Neural cell (in vitro differentiated cells): ENCODE measurements at regions not wholly inside any gene's neighbourhood (a gene's known extent, or its start where the extent isn't known, plus 50 kb on each side); places are given as distances from the start of the nearest gene placed in this dataset.

Experiments used
- H2AFZ ChIP-seq: fragments of 200-600, 300-800 bp; sonication (generic), shearing (Covaris generic); 2 replicates; pipeline ENCODE4 v1.6.0; 2014; ENCODE audit warnings: low read depth, mild to moderate bottlenecking, antibody characterized with exemption, low read length, moderate library complexity
- H3F3A ChIP-seq: fragments of 200-600 bp; shearing (Covaris generic); 2 replicates; pipeline ENCODE4 v1.6.1; 2016; ENCODE audit warnings: mild to moderate bottlenecking, moderate library complexity, mixed read lengths, antibody characterized with exemption, low read length; ENCODE audit not compliant: insufficient read depth, poor library complexity, severe bottlenecking
- H3K27ac ChIP-seq: fragments of 200-600, 300-800 bp; sonication (generic), shearing (Covaris generic); 2 replicates; pipeline ENCODE4 v1.5.1; 2014; ENCODE audit warnings: mild to moderate bottlenecking, low read length, moderate library complexity
- H3K27me3 ChIP-seq: fragments of 300-800, 200-600 bp; sonication (generic), shearing (Covaris generic); 2 replicates; pipeline ENCODE4 v1.6.0; 2014; ENCODE audit warnings: mild to moderate bottlenecking, low read depth, low read length, moderate library complexity; ENCODE audit not compliant: insufficient read depth
- H3K36me3 ChIP-seq: fragments of 300-800, 200-600 bp; sonication (generic), shearing (Covaris generic); 2 replicates; pipeline ENCODE4 v1.5.1; 2014; ENCODE audit warnings: mild to moderate bottlenecking, antibody characterized with exemption, low read length, moderate library complexity; ENCODE audit not compliant: insufficient read depth
- H3K4me2 ChIP-seq: fragments of 300-800, 200-600 bp; sonication (generic), shearing (Covaris generic); 2 replicates; pipeline ENCODE4 v1.6.0; 2014; ENCODE audit warnings: mild to moderate bottlenecking, low read length
- H3K4me3 ChIP-seq: fragments of 300-800, 200-600 bp; sonication (generic), shearing (Covaris generic); 2 replicates; pipeline ENCODE4 v1.5.1; 2014; ENCODE audit warnings: mild to moderate bottlenecking, low read length, moderate library complexity
- H3K79me2 ChIP-seq: fragments of 200-600 bp; shearing (Covaris generic); replicated peaks from 2 replicates; pipeline ENCODE4 v1.6.0; 2014; ENCODE audit warnings: mild to moderate bottlenecking, low read length, moderate library complexity; ENCODE audit not compliant: insufficient read depth
- H3K9ac ChIP-seq: fragments of 300-800, 200-600 bp; sonication (generic), shearing (Covaris generic); 2 replicates; pipeline ENCODE4 v1.6.1; 2016; ENCODE audit warnings: mild to moderate bottlenecking, low read length, mixed read lengths
- H3K9me2 ChIP-seq: fragments of 200-600 bp; shearing (Covaris generic); 2 replicates; pipeline ENCODE4 v1.6.1; 2016; ENCODE audit warnings: mild to moderate bottlenecking, low read length, mixed read lengths; ENCODE audit not compliant: insufficient read depth
- H3K9me3 ChIP-seq: fragments of 200-600, 300-800 bp; sonication (generic), shearing (Covaris generic); 2 replicates; pipeline ENCODE4 v1.6.1; 2016; ENCODE audit warnings: mild to moderate bottlenecking, mixed run types, low read length, moderate library complexity, mixed read lengths
- H4K20me1 ChIP-seq: fragments of 200-600 bp; shearing (Covaris generic); 2 replicates; pipeline ENCODE4 v1.6.1; 2016; ENCODE audit warnings: mild to moderate bottlenecking, mixed run types; ENCODE audit not compliant: insufficient read depth
- CTCF ChIP-seq: fragments of 450-650 bp; IDR thresholded peaks from 2 replicates; pipeline ENCODE4 v1.5.1; 2014; ENCODE audit warnings: antibody characterized with exemption, mild to moderate bottlenecking, moderate library complexity; ENCODE audit not compliant: poor library complexity, severe bottlenecking
- EP300 ChIP-seq: fragments of 450-650 bp; conservative IDR thresholded peaks from 2 replicates; pipeline ENCODE4 v1.6.1; 2014; ENCODE audit warnings: antibody characterized with exemption, mild to moderate bottlenecking, moderate library complexity; ENCODE audit not compliant: poor library complexity, severe bottlenecking
- EZH2 ChIP-seq: fragments of 200-600, 300-800 bp; shearing (Covaris generic), sonication (generic); IDR thresholded peaks from 2 replicates; pipeline ENCODE4 v1.6.1; 2014; ENCODE audit warnings: antibody characterized with exemption, low read length, borderline replicate concordance, mild to moderate bottlenecking; ENCODE audit not compliant: insufficient read depth, poor library complexity, severe bottlenecking
- MXI1 ChIP-seq: fragments of 450-650 bp; conservative IDR thresholded peaks from 2 replicates; pipeline ENCODE4 v1.6.1; 2014; ENCODE audit warnings: antibody characterized with exemption, mild to moderate bottlenecking; ENCODE audit not compliant: poor library complexity, severe bottlenecking
- POLR2AphosphoS5 ChIP-seq: IDR thresholded peaks from 2 replicates; pipeline ENCODE4 v1.6.1; 2012
- RAD21 ChIP-seq: fragments of 450-650 bp; conservative IDR thresholded peaks from 2 replicates; pipeline ENCODE4 v1.6.1; 2014; ENCODE audit warnings: antibody characterized with exemption, mild to moderate bottlenecking, moderate library complexity
- REST ChIP-seq: IDR thresholded peaks from 2 replicates; pipeline ENCODE4 v1.6.1; 2012; ENCODE audit warnings: borderline replicate concordance
- SMC3 ChIP-seq: fragments of 450-650 bp; conservative IDR thresholded peaks from 2 replicates; pipeline ENCODE4 v1.6.1; 2014; ENCODE audit warnings: antibody characterized with exemption, mild to moderate bottlenecking, moderate library complexity; ENCODE audit not compliant: poor library complexity
- TAF1 ChIP-seq: IDR thresholded peaks from 2 replicates; pipeline ENCODE4 v1.6.1; 2012; ENCODE audit warnings: low read depth

GRCh38 chr11:81886406-81887075 lies 847.1 kb downstream of the FAM181B start:
- H3K79me2 ChIP-seq = no peaks in the 10 kb centered on the region
- no peaks in the 10 kb centered on the region for H3F3A ChIP-seq
- no peak overlapping the region for H3K4me2 ChIP-seq
- H3K36me3 ChIP-seq = no peaks in the 10 kb centered on the region
- H2AFZ ChIP-seq = no peak overlapping the region
- no peaks in the 10 kb centered on the region for H3K9me3 ChIP-seq
- H3K27ac ChIP-seq = no peak overlapping the region
- no peak overlapping the region for H3K4me3 ChIP-seq
- H3K9me2 ChIP-seq = no peaks in the 10 kb centered on the region
- H3K27me3 ChIP-seq = no peaks in the 10 kb centered on the region
- no peak overlapping the region for H3K9ac ChIP-seq
- TF ChIP-seq SMC3 (no peak), EP300 (no peak), RAD21 (no peak), MXI1 (no peak), CTCF (no peak), REST (no peak), POLR2AphosphoS5 (no peak), TAF1 (no peak), EZH2 (no peak)
- no peaks in the 10 kb centered on the region for H4K20me1 ChIP-seq

- no peak overlapping the region for H2AFZ ChIP-seq
- no peak for TF ChIP-seq TAF1
- no peak for TF ChIP-seq EP300
- no peak for TF ChIP-seq EZH2
- TF ChIP-seq MXI1 = no peak
- no peak for TF ChIP-seq CTCF
- TF ChIP-seq REST = no peak
- no peak for TF ChIP-seq RAD21
- no peak for TF ChIP-seq SMC3
- TF ChIP-seq POLR2AphosphoS5 = no peak
Measured at GRCh38 chr11:81874635-81875034, 859.0 kb downstream of the FAM181B start.

More at GRCh38 chr11:81874635-81875034, 859.0 kb downstream of the FAM181B start:
- H3K36me3 ChIP-seq = no peaks in the 10 kb centered on the region
- H3F3A ChIP-seq = no peaks in the 10 kb centered on the region
- H3K9ac ChIP-seq = no peak overlapping the region
- H3K27me3 ChIP-seq = no peaks in the 10 kb centered on the region
- no peaks in the 10 kb centered on the region for H3K9me2 ChIP-seq
- H3K4me3 ChIP-seq = no peak overlapping the region
- H3K27ac ChIP-seq = no peak overlapping the region
- H4K20me1 ChIP-seq = no peaks in the 10 kb centered on the region
- H3K4me2 ChIP-seq = no peak overlapping the region
- H3K79me2 ChIP-seq = no peaks in the 10 kb centered on the region
- H3K9me3 ChIP-seq = no peaks in the 10 kb centered on the region
